AG04450 (cell line): ENCODE measurements at regions not wholly inside any gene's neighbourhood (a gene's known extent, or its start where the extent isn't known, plus 50 kb on each side); places are given as distances from the start of the nearest gene placed in this dataset.
"Not testable (repeated sequence)": the region's sequence is repeated elsewhere in the genome, so short reads cannot be mapped to it uniquely, and the experiment has no call there.

Source experiments
- CTCF ChIA-PET: fragments of 300-600, 350-600 bp; formaldehyde crosslinking; extraction: SDS; loops from one replicate; lab custom pipeline; 2022; ENCODE audit warnings: antibody characterized with exemption, inconsistent platforms; lab: Charles Lee
- POLR2A ChIA-PET: fragments of 350-600 bp; formaldehyde crosslinking; extraction: SDS; loops from one replicate; lab custom pipeline; 2021; ENCODE audit warnings: antibody characterized with exemption, inconsistent platforms; lab: Yijun Ruan, JAX
- DNase-seq: peaks from one replicate; pipeline ENCODE4 v3.0.0-alpha.2; 2011; ENCODE audit warnings: low read depth, low spot score
- H3K27ac ChIP-seq: one replicate; pipeline ENCODE4 v1.5.1; 2012; ENCODE audit warnings: low read depth, low read length, control low read depth
- H3K27me3 ChIP-seq: one replicate; pipeline ENCODE4 v1.6.0; 2012; ENCODE audit warnings: low read length; ENCODE audit not compliant: control insufficient read depth, insufficient read depth
- H3K4me3 ChIP-seq: 2 replicates; pipeline ENCODE4 v1.5.1; 2011; ENCODE audit warnings: mild to moderate bottlenecking, low read depth, low read length, control low read depth
- H3K9me3 ChIP-seq: 2 replicates; pipeline ENCODE4 v1.5.1; 2012; ENCODE audit warnings: low read length; ENCODE audit not compliant: control insufficient read depth, insufficient read depth
- TF ChIP-seq, protein P1 (sequence below): IDR thresholded peaks from 2 replicates; pipeline ENCODE4 v1.5.1; 2011; ENCODE audit warnings: low read depth, low read length, control low read depth, inconsistent platforms

DNA sequence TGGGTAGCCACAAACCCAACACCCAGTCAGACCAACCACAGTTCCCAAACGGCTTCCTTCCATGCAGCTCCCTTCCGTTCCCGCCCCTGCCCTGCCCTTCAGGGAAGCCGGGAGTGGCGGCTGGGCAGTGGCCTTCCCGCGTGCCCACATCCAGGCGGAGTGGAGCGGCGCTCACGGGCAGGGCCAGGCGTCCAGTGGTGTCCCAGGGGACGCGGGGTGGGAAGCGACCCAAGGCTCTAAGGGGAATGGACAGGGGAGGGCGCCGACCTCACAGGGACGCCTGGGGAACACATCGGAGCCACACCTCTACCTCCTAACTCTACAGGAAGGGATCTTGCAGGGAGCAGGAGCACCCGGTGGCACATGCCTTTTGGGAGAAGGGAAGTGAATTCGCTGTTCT, 225.9 kb upstream of the MGAT5 start:
- H3K27me3 ChIP-seq: peaks cover 5% of the 10 kb centered on the region
- H3K4me3 ChIP-seq: no peak overlapping the region
- no peaks in the 10 kb centered on the region; the same call in 1 of the 2 replicates for H3K9me3 ChIP-seq
- CTCF ChIA-PET: interaction anchor here (1.0 kb wide), 1 partner anchor 423 kb away, joined by 3 read pairs; no protein-coding TSS in a partner anchor
- TF ChIP-seq, protein P1, sequence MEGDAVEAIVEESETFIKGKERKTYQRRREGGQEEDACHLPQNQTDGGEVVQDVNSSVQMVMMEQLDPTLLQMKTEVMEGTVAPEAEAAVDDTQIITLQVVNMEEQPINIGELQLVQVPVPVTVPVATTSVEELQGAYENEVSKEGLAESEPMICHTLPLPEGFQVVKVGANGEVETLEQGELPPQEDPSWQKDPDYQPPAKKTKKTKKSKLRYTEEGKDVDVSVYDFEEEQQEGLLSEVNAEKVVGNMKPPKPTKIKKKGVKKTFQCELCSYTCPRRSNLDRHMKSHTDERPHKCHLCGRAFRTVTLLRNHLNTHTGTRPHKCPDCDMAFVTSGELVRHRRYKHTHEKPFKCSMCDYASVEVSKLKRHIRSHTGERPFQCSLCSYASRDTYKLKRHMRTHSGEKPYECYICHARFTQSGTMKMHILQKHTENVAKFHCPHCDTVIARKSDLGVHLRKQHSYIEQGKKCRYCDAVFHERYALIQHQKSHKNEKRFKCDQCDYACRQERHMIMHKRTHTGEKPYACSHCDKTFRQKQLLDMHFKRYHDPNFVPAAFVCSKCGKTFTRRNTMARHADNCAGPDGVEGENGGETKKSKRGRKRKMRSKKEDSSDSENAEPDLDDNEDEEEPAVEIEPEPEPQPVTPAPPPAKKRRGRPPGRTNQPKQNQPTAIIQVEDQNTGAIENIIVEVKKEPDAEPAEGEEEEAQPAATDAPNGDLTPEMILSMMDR: no peak
- POLR2A ChIA-PET: no interaction called here
- no peak for DNase-seq
- no peak overlapping the region for H3K27ac ChIP-seq

DNA sequence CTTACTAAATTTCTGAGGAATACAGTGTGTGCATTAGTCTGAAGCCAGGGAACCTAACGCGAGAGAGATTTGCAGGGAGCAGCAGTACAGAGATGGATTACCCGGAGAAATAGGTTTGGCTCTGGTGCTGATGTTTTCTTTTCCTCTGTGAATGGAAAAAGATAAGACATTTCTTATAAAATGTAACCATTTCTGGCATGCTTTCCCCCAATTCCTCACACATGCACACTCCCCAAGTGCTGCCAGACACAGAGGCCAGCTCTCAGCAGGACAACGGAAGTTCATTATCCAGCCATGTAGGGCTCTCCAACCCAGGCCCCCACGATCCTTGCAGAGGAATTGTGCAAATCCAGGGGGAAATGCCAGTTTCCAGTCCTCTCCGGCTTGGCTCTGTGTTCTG, 224.5 kb upstream of the MGAT5 start:
- CTCF ChIA-PET: no interaction called here
- TF ChIP-seq, protein P1: no peak

DNA sequence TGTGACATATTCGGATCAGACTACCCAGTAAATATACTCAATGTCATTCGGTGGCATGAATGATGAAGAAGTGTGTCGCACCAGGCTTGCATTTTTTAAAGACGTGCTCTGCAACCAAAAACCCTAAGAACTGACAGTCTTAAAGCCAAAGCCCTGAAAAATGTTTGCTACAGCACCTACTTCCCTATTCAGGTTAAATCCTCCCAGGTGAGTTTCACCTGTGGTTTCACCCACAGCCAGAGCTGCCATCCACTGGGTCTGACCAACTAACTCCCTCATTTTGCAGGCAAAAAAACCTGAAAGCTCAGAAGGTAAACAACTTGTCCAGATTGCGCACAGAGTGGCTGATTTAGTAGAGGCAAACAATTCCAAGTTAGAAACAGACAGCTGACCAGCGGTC, 222.3 kb upstream of the MGAT5 start:
- Histone ChIP-seq H3K4me3 (no peak overlapping the region), H3K9me3 (no peaks in the 10 kb centered on the region; the same call in 1 of the 2 replicates), H3K27me3 (peaks cover 5% of the 10 kb centered on the region), H3K27ac (no peak overlapping the region)
- POLR2A ChIA-PET: no interaction called here
- CTCF ChIA-PET: no interaction called here
- no peak for DNase-seq
- TF ChIP-seq, protein P1: no peak

More for the DNA sequence above, 224.5 kb upstream of the MGAT5 start:
- Histone ChIP-seq H3K4me3 (no peak overlapping the region), H3K9me3 (no peaks in the 10 kb centered on the region; the same call in 1 of the 2 replicates), H3K27ac (no peak overlapping the region), H3K27me3 (peaks cover 5% of the 10 kb centered on the region)
- no peak for DNase-seq
- POLR2A ChIA-PET: no interaction called here

DNA sequence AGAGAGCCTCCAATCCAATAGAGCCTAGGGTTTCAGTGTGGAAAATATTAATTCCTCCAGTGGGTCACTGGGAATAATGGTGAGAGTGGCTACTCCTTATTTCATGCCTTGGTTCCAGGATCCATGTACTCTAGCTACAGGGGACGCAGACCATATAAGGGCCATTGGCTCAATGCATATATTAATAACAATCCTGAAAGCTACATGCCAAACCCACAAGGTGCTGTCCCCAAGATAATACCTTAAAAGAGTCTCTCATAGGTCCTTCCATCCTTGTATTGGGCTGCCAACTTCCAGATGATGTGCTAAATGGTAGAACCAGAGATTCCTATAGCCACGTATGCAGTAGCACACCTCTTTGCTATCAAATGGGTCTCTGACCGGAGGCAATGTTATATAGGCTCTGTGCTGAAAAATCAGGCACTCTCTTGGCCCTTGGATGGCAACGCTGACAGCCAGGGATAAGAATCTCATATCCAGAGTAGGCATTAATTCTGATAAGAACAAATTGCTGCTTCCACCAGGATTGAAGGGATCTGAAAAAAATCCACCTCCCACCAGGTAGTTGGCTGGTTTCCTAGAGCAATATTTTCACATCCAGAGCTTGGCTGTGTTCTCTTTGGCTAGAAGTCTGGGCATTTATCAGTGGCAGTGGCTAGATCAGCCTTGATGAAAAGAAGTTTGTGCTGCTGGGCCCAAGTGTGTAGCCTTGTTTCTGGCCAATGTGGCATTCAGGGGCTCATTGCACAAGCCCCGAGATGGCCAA, 218.1 kb upstream of the MGAT5 start:
- CTCF ChIA-PET: no interaction called here
- TF ChIP-seq, protein P1: no peak

DNA sequence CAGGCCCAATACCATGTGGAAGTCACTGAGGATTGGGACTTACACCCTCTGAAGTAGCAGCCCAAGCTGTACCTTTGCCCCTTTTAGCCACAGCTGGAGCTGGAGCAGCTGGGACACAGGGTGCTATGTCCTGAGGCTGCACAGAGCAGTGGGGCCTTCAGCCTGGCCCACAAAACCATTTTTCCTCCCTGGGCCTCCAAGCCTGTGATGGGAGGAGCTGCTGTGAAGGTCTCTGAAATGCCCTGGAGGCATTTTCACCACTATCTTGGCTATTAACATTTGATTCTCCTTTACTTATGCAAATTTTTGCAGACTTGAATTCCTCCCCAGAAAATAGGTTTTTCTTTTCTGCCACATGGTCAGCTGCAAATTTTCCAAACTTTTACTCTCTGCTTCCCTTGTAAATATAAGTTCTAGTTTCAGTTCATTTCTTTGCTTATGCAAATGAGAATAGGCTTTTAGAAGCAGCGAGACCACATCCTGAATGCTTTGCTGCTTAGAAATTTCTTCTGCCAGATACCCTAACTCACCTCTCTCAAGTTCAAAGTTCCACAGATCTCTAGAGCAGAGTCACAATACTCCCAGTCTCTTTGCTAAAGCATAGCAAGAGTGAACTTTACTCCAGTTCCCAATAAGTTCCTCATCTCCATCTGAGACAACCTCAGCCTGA, 213.8 kb upstream of the MGAT5 start:
- no peaks in the 10 kb centered on the region for H3K27me3 ChIP-seq
- H3K27ac ChIP-seq: no peak overlapping the region
- no peak overlapping the region for H3K4me3 ChIP-seq
- CTCF ChIA-PET: no interaction called here
- TF ChIP-seq, protein P1: no peak
- no peak for DNase-seq
- POLR2A ChIA-PET: no interaction called here
- peaks cover 3% of the 10 kb centered on the region for H3K9me3 ChIP-seq

More for the DNA sequence above, 218.1 kb upstream of the MGAT5 start:
- Histone ChIP-seq H3K9me3 (no peaks in the 10 kb centered on the region; the same call in none of the 2 replicates), H3K4me3 (no peak overlapping the region), H3K27me3 (no peaks in the 10 kb centered on the region), H3K27ac (no peak overlapping the region)
- POLR2A ChIA-PET: no interaction called here
- no peak for DNase-seq

DNA sequence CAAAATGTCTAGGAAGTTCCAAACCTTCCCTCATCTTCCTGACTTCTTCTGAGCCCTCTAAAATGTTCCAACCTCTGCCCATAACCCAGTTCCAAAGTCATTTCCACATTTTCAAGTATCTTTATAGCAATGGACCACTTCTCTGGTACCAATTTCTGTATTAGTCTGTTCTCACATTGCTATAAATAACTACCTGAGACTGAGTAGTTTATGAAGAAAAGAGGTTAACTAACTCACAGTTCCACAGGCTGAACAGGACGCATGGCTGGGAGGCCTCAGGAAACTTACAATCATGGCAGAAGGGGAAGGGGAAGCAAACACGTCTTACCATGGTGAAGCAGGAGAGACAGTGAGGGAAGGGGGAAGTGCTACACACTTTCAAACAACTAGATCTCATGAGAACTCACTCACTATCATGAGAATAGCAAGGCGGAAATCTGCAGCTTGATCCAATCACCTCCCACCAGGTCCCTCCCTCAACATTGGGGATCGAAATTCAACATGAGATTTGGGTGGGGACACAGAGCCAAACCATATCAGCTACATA, 213.2 kb upstream of the MGAT5 start:
- H3K27ac ChIP-seq, H3K27me3 ChIP-seq, H3K4me3 ChIP-seq, POLR2A ChIA-PET, CTCF ChIA-PET, H3K9me3 ChIP-seq, DNase-seq: not testable (repeated sequence)
